ENCODE measurements at regions not wholly inside any gene's neighbourhood (a gene's known extent, or its start where the extent isn't known, plus 50 kb on each side); places are given as distances from the start of the nearest gene placed in this dataset.

- H3K27ac Mint-ChIP-seq = no peak overlapping the region
- no peaks in the 10 kb centered on the region for H3K27me3 Mint-ChIP-seq
- no peak overlapping the region for H3K4me3 Mint-ChIP-seq
- no peaks in the 10 kb centered on the region for H3K36me3 Mint-ChIP-seq (ENCODE audit: low read depth)
- no peak for DNase-seq
- peaks cover 3% of the 10 kb centered on the region for H3K9me3 Mint-ChIP-seq
- ChIA-PET POLR2A (no interaction called here), CTCF (no interaction called here)
- no peaks in the 10 kb centered on the region for H3K4me1 Mint-ChIP-seq
Observed at GRCh38 chr10:130737186-130737585, 574.3 kb downstream of the TCERG1L start.

GRCh38 chr10:130737621-130738020 lies 573.9 kb downstream of the TCERG1L start:
- H3K27ac Mint-ChIP-seq = no peak overlapping the region
- POLR2A ChIA-PET = no interaction called here
- CTCF ChIA-PET = no interaction called here
- H3K27me3 Mint-ChIP-seq = no peaks in the 10 kb centered on the region
- no peak overlapping the region for H3K4me3 Mint-ChIP-seq
- DNase-seq = no peak
- no peaks in the 10 kb centered on the region for H3K4me1 Mint-ChIP-seq
- no peaks in the 10 kb centered on the region for H3K36me3 Mint-ChIP-seq (ENCODE audit: low read depth)
- peaks cover 3% of the 10 kb centered on the region for H3K9me3 Mint-ChIP-seq

DNA sequence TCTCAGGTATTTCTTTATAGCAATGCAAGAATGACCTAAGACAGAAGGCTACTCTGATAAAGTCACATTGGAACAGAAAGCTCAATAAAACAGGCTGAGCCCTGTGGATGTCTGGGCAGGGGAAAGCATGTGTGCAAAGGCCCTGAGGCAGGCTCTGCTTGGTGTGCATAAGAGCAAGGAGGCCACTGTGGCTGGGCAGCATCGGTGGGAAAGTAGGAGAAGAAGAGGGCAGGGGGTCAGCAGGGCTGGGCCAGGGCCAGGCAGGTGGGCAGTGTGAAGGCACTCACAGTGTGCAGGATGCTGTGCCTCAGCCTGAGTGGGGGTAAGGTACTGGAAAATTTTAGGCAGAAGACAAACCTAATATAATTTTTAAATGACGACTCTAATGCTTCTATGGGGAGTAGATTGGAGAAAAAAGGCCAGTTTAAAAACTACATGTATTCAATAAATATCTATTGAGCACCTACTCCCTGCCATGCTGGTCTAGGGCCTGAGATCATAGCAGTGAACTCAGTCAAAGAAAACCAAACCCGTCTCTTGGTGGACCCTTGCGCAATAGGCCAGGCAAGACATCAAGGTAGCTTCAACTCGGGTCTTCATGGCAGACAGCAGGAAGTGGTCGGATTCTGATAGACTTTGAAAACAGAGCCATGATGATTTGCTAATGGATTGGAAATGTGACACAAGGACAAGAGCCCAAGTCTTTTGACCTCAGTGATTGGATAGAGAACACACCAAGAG lies 572.3 kb downstream of the TCERG1L start:
- Mint-ChIP-seq H3K4me1 (no peaks in the 10 kb centered on the region), H3K4me3 (no peak overlapping the region), H3K9me3 (peaks cover 3% of the 10 kb centered on the region), H3K27ac (no peak overlapping the region), H3K36me3 (ENCODE audit: low read depth) (no peaks in the 10 kb centered on the region), H3K27me3 (no peaks in the 10 kb centered on the region)
- CTCF ChIA-PET = interaction anchor here (0.5 kb wide), 1 partner anchor 741 kb away, joined by 3 read pairs; no protein-coding TSS in a partner anchor
- no peak for DNase-seq
- POLR2A ChIA-PET = no interaction called here

DNA sequence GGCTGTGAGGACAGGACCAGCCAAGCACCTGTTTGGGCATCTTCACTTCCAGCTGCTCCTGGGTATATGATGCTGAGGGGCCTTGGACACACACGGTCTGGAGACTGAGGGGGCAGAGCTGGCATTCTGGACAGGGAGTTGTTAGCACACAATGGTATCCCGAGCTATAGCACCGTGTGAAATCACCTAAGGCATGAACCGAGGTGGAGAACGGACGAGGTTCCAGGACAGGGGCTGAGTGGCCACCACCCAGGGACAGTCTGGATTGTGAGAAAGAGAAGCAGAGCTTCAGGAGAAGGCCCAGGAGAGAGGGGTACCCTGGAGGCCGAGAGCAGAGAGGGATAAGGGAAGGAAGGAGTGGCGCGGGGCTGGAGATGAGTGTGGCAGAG lies 571.8 kb downstream of the TCERG1L start:
- CTCF ChIA-PET = no interaction called here
- no peaks in the 10 kb centered on the region for H3K27me3 Mint-ChIP-seq

GRCh38 chr10:130740166-130740565 lies 571.4 kb downstream of the TCERG1L start:
- ChIA-PET CTCF (no interaction called here), POLR2A (no interaction called here)
- Mint-ChIP-seq H3K36me3 (ENCODE audit: low read depth) (no peaks in the 10 kb centered on the region), H3K9me3 (peaks cover 3% of the 10 kb centered on the region), H3K27ac (no peak overlapping the region), H3K27me3 (no peaks in the 10 kb centered on the region), H3K4me3 (no peak overlapping the region), H3K4me1 (no peaks in the 10 kb centered on the region)
- DNase-seq = no peak

More for the DNA sequence above, 571.8 kb downstream of the TCERG1L start:
- POLR2A ChIA-PET = no interaction called here
- peaks cover 3% of the 10 kb centered on the region for H3K9me3 Mint-ChIP-seq
- no peak overlapping the region for H3K4me3 Mint-ChIP-seq
- H3K27ac Mint-ChIP-seq = no peak overlapping the region
- no peaks in the 10 kb centered on the region for H3K36me3 Mint-ChIP-seq (ENCODE audit: low read depth)
- no peaks in the 10 kb centered on the region for H3K4me1 Mint-ChIP-seq
- no peak for DNase-seq

- no peak overlapping the region for H3K27ac Mint-ChIP-seq
- no peak overlapping the region for H3K4me3 Mint-ChIP-seq
- no peaks in the 10 kb centered on the region for H3K4me1 Mint-ChIP-seq
- ChIA-PET CTCF (no interaction called here), POLR2A (no interaction called here)
- no peaks in the 10 kb centered on the region for H3K27me3 Mint-ChIP-seq
- no peak for DNase-seq
- no peaks in the 10 kb centered on the region for H3K36me3 Mint-ChIP-seq (ENCODE audit: low read depth)
- H3K9me3 Mint-ChIP-seq = peaks cover 3% of the 10 kb centered on the region
Observed at GRCh38 chr10:130740915-130741750, 570.4 kb downstream of the TCERG1L start.

DNA sequence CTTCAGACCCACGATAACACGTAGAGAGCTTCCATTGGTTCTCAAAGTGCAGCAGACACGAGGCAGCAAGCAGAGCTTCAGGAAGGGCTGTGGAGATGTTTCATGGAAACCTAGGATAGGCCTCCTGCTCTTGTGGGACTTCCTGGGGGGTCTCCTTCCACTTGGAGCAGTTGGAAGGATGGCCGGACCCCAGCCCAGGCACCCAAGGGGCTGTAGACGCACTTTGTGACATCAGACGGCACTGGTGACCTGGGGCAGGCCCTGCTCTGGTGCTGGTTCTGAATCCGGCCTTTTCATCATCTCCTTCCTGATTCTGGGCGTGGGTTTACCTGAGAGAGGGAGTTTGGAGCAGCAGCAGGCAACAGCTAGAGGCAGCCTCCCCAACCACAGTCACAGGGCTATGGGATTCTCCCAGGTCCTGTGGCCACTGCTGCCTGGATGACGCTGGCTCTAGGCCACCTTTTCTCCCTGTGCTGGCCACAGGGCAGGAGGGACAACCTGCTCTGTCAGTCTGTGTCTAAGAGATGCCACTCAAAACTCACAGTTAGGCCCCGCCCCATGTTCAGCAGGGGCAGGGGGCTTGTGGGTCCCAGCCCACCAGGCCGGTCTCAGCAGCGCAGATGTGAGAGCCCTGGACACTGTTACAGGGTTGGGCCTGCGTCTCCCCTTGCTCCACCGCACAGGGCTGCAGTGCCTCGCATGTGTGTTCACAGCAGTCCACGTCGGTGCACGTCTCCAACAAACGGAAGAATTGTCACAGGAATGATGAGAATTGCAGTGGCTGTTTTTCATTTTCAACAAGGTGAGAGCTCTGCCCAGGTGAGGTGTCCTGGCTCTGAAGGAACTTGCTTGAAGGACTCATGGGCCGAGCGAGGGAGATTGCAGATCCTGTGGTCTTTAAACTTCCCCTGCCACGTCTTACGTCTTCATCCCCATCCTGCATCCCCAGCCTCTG lies 569.3 kb downstream of the TCERG1L start:
- Mint-ChIP-seq H3K36me3 (ENCODE audit: low read depth) (no peaks in the 10 kb centered on the region), H3K27ac (no peak overlapping the region), H3K4me1 (no peaks in the 10 kb centered on the region), H3K4me3 (no peak overlapping the region), H3K27me3 (no peaks in the 10 kb centered on the region), H3K9me3 (peaks cover 3% of the 10 kb centered on the region)
- POLR2A ChIA-PET = no interaction called here
- no peak for DNase-seq
- CTCF ChIA-PET = no interaction called here

DNA sequence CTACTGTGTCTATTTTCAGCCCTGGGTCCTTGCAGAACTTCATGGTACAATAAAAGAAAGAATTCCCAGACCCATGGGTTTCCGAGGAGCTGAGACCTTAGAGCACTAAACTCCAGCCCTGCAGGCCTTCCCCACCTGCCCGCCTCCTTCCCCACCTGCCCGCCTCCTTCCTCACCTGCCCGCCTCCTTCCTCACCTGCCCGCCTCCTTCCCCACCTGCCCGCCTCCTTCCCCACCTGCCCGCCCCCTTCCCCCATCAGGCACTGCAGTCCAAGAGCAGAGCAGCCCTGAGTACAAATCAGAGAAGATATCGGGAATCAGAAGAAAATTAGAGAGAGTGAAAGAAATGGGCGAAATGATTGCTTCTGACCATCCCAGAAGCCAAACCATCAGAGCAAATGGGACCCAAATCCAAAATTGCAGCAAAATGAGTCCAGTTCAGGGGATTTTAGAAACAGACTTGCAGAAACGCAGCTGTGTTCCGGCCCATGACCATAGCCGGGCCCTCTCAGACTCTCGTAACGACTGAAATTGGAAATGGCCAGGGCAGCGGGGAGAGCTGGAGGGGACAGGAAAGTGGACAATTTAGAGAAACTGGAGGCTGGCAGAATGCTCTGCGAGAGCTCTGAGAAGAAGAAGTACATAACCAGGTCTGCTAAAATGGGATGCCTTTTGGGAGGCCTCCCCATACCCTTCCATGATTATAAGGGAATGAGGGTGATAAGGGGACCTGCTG lies 568.4 kb downstream of the TCERG1L start:
- H3K36me3 Mint-ChIP-seq (ENCODE audit: low read depth) = no peaks in the 10 kb centered on the region
- DNase-seq = no peak
- H3K4me1 Mint-ChIP-seq = no peaks in the 10 kb centered on the region
- no peaks in the 10 kb centered on the region for H3K27me3 Mint-ChIP-seq
- H3K9me3 Mint-ChIP-seq = peaks cover 3% of the 10 kb centered on the region
- POLR2A ChIA-PET = no interaction called here
- CTCF ChIA-PET = no interaction called here
- no peak overlapping the region for H3K4me3 Mint-ChIP-seq
- H3K27ac Mint-ChIP-seq = no peak overlapping the region

DNA sequence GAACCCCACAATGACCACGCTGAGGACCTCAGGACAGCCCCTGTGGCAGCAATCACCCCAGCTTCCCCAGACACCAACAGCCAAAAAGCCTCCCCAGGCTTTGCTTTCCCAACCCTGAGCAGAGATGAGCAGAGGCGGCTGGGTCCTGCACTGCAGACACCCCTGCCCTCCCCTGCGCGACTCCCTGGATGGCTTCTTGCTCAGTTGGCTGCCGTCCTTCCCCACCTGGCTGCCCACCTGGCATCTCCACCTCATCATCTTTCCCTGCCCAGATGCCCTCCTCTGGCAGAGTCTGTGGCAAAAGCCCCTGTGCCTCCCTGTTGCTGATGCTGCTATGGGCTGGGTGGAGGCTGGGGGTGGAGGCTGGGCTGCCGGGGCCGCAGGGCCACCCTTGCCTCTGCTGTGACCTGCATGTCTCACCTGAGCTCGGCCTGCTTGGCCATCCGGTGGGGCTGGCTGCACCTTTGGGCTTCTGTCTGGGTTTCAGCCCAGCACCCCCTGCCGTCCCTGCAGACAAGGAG lies 567.7 kb downstream of the TCERG1L start:
- no peak for DNase-seq
- Mint-ChIP-seq H3K36me3 (ENCODE audit: low read depth) (no peaks in the 10 kb centered on the region), H3K27me3 (no peaks in the 10 kb centered on the region), H3K4me1 (no peaks in the 10 kb centered on the region), H3K27ac (no peak overlapping the region), H3K9me3 (no peaks in the 10 kb centered on the region), H3K4me3 (no peak overlapping the region)
- ChIA-PET POLR2A (no interaction called here), CTCF (no interaction called here)

- POLR2A ChIA-PET = no interaction called here
- CTCF ChIA-PET = no interaction called here
- Mint-ChIP-seq H3K9me3 (no peaks in the 10 kb centered on the region), H3K36me3 (ENCODE audit: low read depth) (no peaks in the 10 kb centered on the region), H3K27ac (no peak overlapping the region), H3K4me1 (no peaks in the 10 kb centered on the region), H3K4me3 (no peak overlapping the region), H3K27me3 (no peaks in the 10 kb centered on the region)
- no peak for DNase-seq
Observed at GRCh38 chr10:130744631-130745030, 566.9 kb downstream of the TCERG1L start.

DNA sequence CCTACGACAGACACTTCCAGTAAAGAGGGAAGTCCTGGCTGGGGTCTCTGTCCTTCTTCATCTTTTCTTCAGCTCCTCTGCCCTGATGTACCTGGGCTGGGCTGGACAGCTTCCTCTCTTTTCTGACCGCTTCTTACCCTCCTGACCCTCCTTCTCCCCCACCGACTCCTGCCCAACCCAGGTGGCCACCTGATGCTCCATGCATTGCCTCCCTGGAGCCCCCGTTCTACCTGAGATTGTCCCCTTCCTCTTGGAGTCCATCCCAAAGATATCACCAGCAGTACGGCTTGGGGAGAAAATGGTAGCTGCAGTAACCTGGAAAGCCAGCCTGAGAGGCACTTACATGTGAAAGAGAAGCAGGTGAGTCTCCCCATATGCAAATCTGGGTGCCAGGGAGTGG lies 566.3 kb downstream of the TCERG1L start:
- POLR2A ChIA-PET = no interaction called here
- Mint-ChIP-seq H3K9me3 (no peaks in the 10 kb centered on the region), H3K27ac (no peak overlapping the region), H3K27me3 (no peaks in the 10 kb centered on the region), H3K36me3 (ENCODE audit: low read depth) (no peaks in the 10 kb centered on the region), H3K4me1 (no peaks in the 10 kb centered on the region), H3K4me3 (no peak overlapping the region)
- DNase-seq = no peak
- CTCF ChIA-PET = no interaction called here

DNA sequence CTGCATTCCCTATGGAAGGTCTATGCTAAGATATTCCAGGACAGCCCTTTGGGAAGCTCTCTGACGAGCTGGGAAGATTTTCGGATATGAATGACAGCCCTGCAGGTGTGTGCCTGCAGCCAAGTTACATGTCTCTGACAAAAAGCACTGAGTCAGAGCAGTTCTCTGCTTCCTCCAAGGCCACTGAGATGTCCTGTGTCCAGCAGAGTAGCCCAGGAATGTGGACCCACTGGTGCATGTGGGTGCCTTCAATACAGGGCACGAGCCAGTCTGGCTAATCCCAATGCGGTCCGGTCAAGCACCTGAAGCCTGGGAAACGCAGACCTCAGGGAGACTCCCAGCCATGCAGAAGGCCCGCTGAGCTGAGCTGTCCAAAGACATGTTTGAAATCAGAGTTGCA lies 565.7 kb downstream of the TCERG1L start:
- Mint-ChIP-seq H3K9me3 (no peaks in the 10 kb centered on the region), H3K4me3 (no peak overlapping the region), H3K27me3 (no peaks in the 10 kb centered on the region), H3K4me1 (no peaks in the 10 kb centered on the region), H3K27ac (no peak overlapping the region), H3K36me3 (ENCODE audit: low read depth) (no peaks in the 10 kb centered on the region)
- POLR2A ChIA-PET = no interaction called here
- CTCF ChIA-PET = no interaction called here
- DNase-seq = no peak
